ENCODE measurements at regions not wholly inside any gene's neighbourhood (a gene's known extent, or its start where the extent isn't known, plus 50 kb on each side); places are given as distances from the start of the nearest gene placed in this dataset.

DNA sequence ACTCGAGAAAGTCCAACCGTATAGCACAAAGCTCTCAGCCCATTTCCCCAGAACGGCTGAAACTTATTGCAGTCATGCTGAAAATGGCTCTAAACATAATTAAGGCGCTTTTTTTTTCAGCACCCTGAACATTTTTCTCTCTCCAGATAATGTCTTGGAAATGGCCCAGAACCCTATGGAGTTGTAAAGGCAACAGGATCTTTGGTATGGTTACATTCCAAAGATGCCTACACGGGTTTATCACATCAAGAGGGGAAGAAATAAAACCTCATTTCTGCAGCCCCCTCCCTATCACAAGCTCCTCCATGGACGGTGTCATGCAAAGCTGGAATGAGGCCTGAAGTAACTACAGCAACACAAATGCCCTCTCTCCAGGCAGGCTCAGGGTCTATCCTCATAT, 126.4 kb upstream of the GALNT2 start:
- TF ChIP-seq GATA3 (IDR thresholded peaks at IDR 0.05; ENCODE audit: low read depth, low read length) (no peak), GATA2 (IDR thresholded peaks at IDR 0.05; ENCODE audit: low read depth, low read length) (no peak)
